ENCODE measurements at regions not wholly inside any gene's neighbourhood (a gene's known extent, or its start where the extent isn't known, plus 50 kb on each side); places are given as distances from the start of the nearest gene placed in this dataset.

GRCh38 chr2:220779931-220780330 lies 792.2 kb downstream of the EPHA4 start:
- peak overlapping the region; percentile 69 for H2AFZ ChIP-seq (ENCODE audit: low read length, unreplicated experiment)
- no peak overlapping the region for H3K27ac ChIP-seq (ENCODE audit: low read depth, low read length)
- H3K27me3 ChIP-seq (ENCODE audit: insufficient read depth, low read length), result no peaks in the 10 kb centered on the region
- H3K4me1 ChIP-seq (ENCODE audit: control insufficient read depth, insufficient read depth, low read length, unreplicated experiment), result peaks cover 10% of the 10 kb centered on the region
- H3K36me3 ChIP-seq (ENCODE audit: insufficient read depth, low read length), result no peaks in the 10 kb centered on the region
- no peaks in the 10 kb centered on the region for H3K79me2 ChIP-seq (ENCODE audit: control insufficient read depth, insufficient read depth, low read length, unreplicated experiment)
- H3K4me3 ChIP-seq (ENCODE audit: low read depth, low read length), result peak overlapping the region; percentile 61; the same call in 1 of the 2 replicates

- H2AFZ ChIP-seq (ENCODE audit: low read length, unreplicated experiment), result no peak overlapping the region
- no peaks in the 10 kb centered on the region for H3K36me3 ChIP-seq (ENCODE audit: insufficient read depth, low read length)
- H3K4me3 ChIP-seq (ENCODE audit: low read depth, low read length), result no peak overlapping the region
- H3K27ac ChIP-seq (ENCODE audit: low read depth, low read length), result no peak overlapping the region
- no peaks in the 10 kb centered on the region for H3K27me3 ChIP-seq (ENCODE audit: insufficient read depth, low read length)
- no peaks in the 10 kb centered on the region for H3K79me2 ChIP-seq (ENCODE audit: control insufficient read depth, insufficient read depth, low read length, unreplicated experiment)
- peaks cover 10% of the 10 kb centered on the region for H3K4me1 ChIP-seq (ENCODE audit: control insufficient read depth, insufficient read depth, low read length, unreplicated experiment)
Measured at GRCh38 chr2:220781622-220782241, 790.4 kb downstream of the EPHA4 start.

- no peak overlapping the region for H2AFZ ChIP-seq (ENCODE audit: low read length, unreplicated experiment)
- H3K27ac ChIP-seq (ENCODE audit: low read depth, low read length), result no peak overlapping the region
- no peaks in the 10 kb centered on the region for H3K79me2 ChIP-seq (ENCODE audit: control insufficient read depth, insufficient read depth, low read length, unreplicated experiment)
- H3K27me3 ChIP-seq (ENCODE audit: insufficient read depth, low read length), result no peaks in the 10 kb centered on the region
- peaks cover 10% of the 10 kb centered on the region for H3K4me1 ChIP-seq (ENCODE audit: control insufficient read depth, insufficient read depth, low read length, unreplicated experiment)
- H3K36me3 ChIP-seq (ENCODE audit: insufficient read depth, low read length), result no peaks in the 10 kb centered on the region
- H3K4me3 ChIP-seq (ENCODE audit: low read depth, low read length), result no peak overlapping the region
Measured at GRCh38 chr2:220782609-220783113, 789.4 kb downstream of the EPHA4 start.

GRCh38 chr2:220783671-220784070 lies 788.4 kb downstream of the EPHA4 start:
- Histone ChIP-seq H3K4me3 (ENCODE audit: low read depth, low read length) (no peak overlapping the region), H3K79me2 (ENCODE audit: control insufficient read depth, insufficient read depth, low read length, unreplicated experiment) (no peaks in the 10 kb centered on the region), H3K27ac (ENCODE audit: low read depth, low read length) (no peak overlapping the region), H3K36me3 (ENCODE audit: insufficient read depth, low read length) (no peaks in the 10 kb centered on the region), H3K27me3 (ENCODE audit: insufficient read depth, low read length) (no peaks in the 10 kb centered on the region), H3K4me1 (ENCODE audit: control insufficient read depth, insufficient read depth, low read length, unreplicated experiment) (peaks cover 10% of the 10 kb centered on the region), H2AFZ (ENCODE audit: low read length, unreplicated experiment) (no peak overlapping the region)

- H3K4me3 ChIP-seq (ENCODE audit: low read depth, low read length), result no peak overlapping the region
- peaks cover 15% of the 10 kb centered on the region for H3K4me1 ChIP-seq (ENCODE audit: control insufficient read depth, insufficient read depth, low read length, unreplicated experiment)
- H3K27me3 ChIP-seq (ENCODE audit: insufficient read depth, low read length), result no peaks in the 10 kb centered on the region
- no peaks in the 10 kb centered on the region for H3K36me3 ChIP-seq (ENCODE audit: insufficient read depth, low read length)
- no peaks in the 10 kb centered on the region for H3K79me2 ChIP-seq (ENCODE audit: control insufficient read depth, insufficient read depth, low read length, unreplicated experiment)
- no peak overlapping the region for H3K27ac ChIP-seq (ENCODE audit: low read depth, low read length)
- H2AFZ ChIP-seq (ENCODE audit: low read length, unreplicated experiment), result no peak overlapping the region
Measured at GRCh38 chr2:220785178-220785577, 786.9 kb downstream of the EPHA4 start.

GRCh38 chr2:220786216-220786615 lies 785.9 kb downstream of the EPHA4 start:
- no peak overlapping the region for H3K4me3 ChIP-seq (ENCODE audit: low read depth, low read length)
- H3K79me2 ChIP-seq (ENCODE audit: control insufficient read depth, insufficient read depth, low read length, unreplicated experiment), result no peaks in the 10 kb centered on the region
- peaks cover 9% of the 10 kb centered on the region for H3K4me1 ChIP-seq (ENCODE audit: control insufficient read depth, insufficient read depth, low read length, unreplicated experiment)
- no peak overlapping the region for H2AFZ ChIP-seq (ENCODE audit: low read length, unreplicated experiment)
- H3K36me3 ChIP-seq (ENCODE audit: insufficient read depth, low read length), result no peaks in the 10 kb centered on the region
- no peaks in the 10 kb centered on the region for H3K27me3 ChIP-seq (ENCODE audit: insufficient read depth, low read length)
- H3K27ac ChIP-seq (ENCODE audit: low read depth, low read length), result no peak overlapping the region

GRCh38 chr2:220787251-220787650 lies 784.9 kb downstream of the EPHA4 start:
- Histone ChIP-seq H3K36me3 (ENCODE audit: insufficient read depth, low read length) (no peaks in the 10 kb centered on the region), H3K79me2 (ENCODE audit: control insufficient read depth, insufficient read depth, low read length, unreplicated experiment) (no peaks in the 10 kb centered on the region), H3K27me3 (ENCODE audit: insufficient read depth, low read length) (no peaks in the 10 kb centered on the region), H3K4me1 (ENCODE audit: control insufficient read depth, insufficient read depth, low read length, unreplicated experiment) (peaks cover 9% of the 10 kb centered on the region), H2AFZ (ENCODE audit: low read length, unreplicated experiment) (no peak overlapping the region), H3K27ac (ENCODE audit: low read depth, low read length) (no peak overlapping the region), H3K4me3 (ENCODE audit: low read depth, low read length) (no peak overlapping the region)

- Histone ChIP-seq H3K4me1 (ENCODE audit: control insufficient read depth, insufficient read depth, low read length, unreplicated experiment) (peaks cover 9% of the 10 kb centered on the region), H3K36me3 (ENCODE audit: insufficient read depth, low read length) (no peaks in the 10 kb centered on the region), H2AFZ (ENCODE audit: low read length, unreplicated experiment) (no peak overlapping the region), H3K4me3 (ENCODE audit: low read depth, low read length) (peak overlapping the region; percentile 9; the same call in 1 of the 2 replicates), H3K27me3 (ENCODE audit: insufficient read depth, low read length) (no peaks in the 10 kb centered on the region), H3K27ac (ENCODE audit: low read depth, low read length) (no peak overlapping the region), H3K79me2 (ENCODE audit: control insufficient read depth, insufficient read depth, low read length, unreplicated experiment) (no peaks in the 10 kb centered on the region)
Measured at GRCh38 chr2:220789961-220790360, 782.1 kb downstream of the EPHA4 start.

- Histone ChIP-seq H3K27me3 (ENCODE audit: insufficient read depth, low read length) (no peaks in the 10 kb centered on the region), H3K36me3 (ENCODE audit: insufficient read depth, low read length) (no peaks in the 10 kb centered on the region), H2AFZ (ENCODE audit: low read length, unreplicated experiment) (no peak overlapping the region), H3K4me3 (ENCODE audit: low read depth, low read length) (no peak overlapping the region), H3K4me1 (ENCODE audit: control insufficient read depth, insufficient read depth, low read length, unreplicated experiment) (no peaks in the 10 kb centered on the region), H3K79me2 (ENCODE audit: control insufficient read depth, insufficient read depth, low read length, unreplicated experiment) (no peaks in the 10 kb centered on the region), H3K27ac (ENCODE audit: low read depth, low read length) (no peak overlapping the region)
Measured at GRCh38 chr2:220795705-220796104, 776.4 kb downstream of the EPHA4 start.

GRCh38 chr2:220811115-220811514 lies 761.0 kb downstream of the EPHA4 start:
- no peaks in the 10 kb centered on the region for H3K36me3 ChIP-seq (ENCODE audit: insufficient read depth, low read length)
- H3K4me3 ChIP-seq (ENCODE audit: low read depth, low read length), result no peak overlapping the region
- H3K4me1 ChIP-seq (ENCODE audit: control insufficient read depth, insufficient read depth, low read length, unreplicated experiment), result peaks cover 5% of the 10 kb centered on the region
- no peak overlapping the region for H3K27ac ChIP-seq (ENCODE audit: low read depth, low read length)
- H2AFZ ChIP-seq (ENCODE audit: low read length, unreplicated experiment), result no peak overlapping the region
- no peaks in the 10 kb centered on the region for H3K27me3 ChIP-seq (ENCODE audit: insufficient read depth, low read length)
- no peaks in the 10 kb centered on the region for H3K79me2 ChIP-seq (ENCODE audit: control insufficient read depth, insufficient read depth, low read length, unreplicated experiment)

GRCh38 chr2:220811952-220812570 lies 760.0 kb downstream of the EPHA4 start:
- H2AFZ ChIP-seq (ENCODE audit: low read length, unreplicated experiment), result no peak overlapping the region
- H3K27ac ChIP-seq (ENCODE audit: low read depth, low read length), result no peak overlapping the region
- no peaks in the 10 kb centered on the region for H3K79me2 ChIP-seq (ENCODE audit: control insufficient read depth, insufficient read depth, low read length, unreplicated experiment)
- no peaks in the 10 kb centered on the region for H3K27me3 ChIP-seq (ENCODE audit: insufficient read depth, low read length)
- peaks cover 5% of the 10 kb centered on the region for H3K4me1 ChIP-seq (ENCODE audit: control insufficient read depth, insufficient read depth, low read length, unreplicated experiment)
- H3K36me3 ChIP-seq (ENCODE audit: insufficient read depth, low read length), result no peaks in the 10 kb centered on the region
- H3K4me3 ChIP-seq (ENCODE audit: low read depth, low read length), result no peak overlapping the region
